Activated CD4-positive, alpha-beta T cell treated with anti-CD3 and anti-CD28 coated beads, Interleukin-2, amount 10 ng/mL, durations not matched to agents 24 days and 14 days (primary cell): ENCODE measurements at regions not wholly inside any gene's neighbourhood (a gene's known extent, or its start where the extent isn't known, plus 50 kb on each side); places are given as distances from the start of the nearest gene placed in this dataset.
"Not testable (repeated sequence)": the region's sequence is repeated elsewhere in the genome, so short reads cannot be mapped to it uniquely, and the experiment has no call there.

ENCODE experiments used
- DNase-seq: peaks from one replicate; pipeline ENCODE4 v3.0.0; 2022
- H3K27ac Mint-ChIP-seq: one replicate; pipeline ENCODE4 v1.8.0; 2022; ENCODE audit warnings: mild to moderate bottlenecking, mixed read lengths
- H3K27me3 Mint-ChIP-seq: one replicate; pipeline ENCODE4 v1.8.0; 2022; ENCODE audit warnings: mixed read lengths
- H3K36me3 Mint-ChIP-seq: one replicate; pipeline ENCODE4 v1.8.0; 2022; ENCODE audit warnings: low read depth, mild to moderate bottlenecking, mixed read lengths
- H3K4me1 Mint-ChIP-seq: one replicate; pipeline ENCODE4 v1.8.0; 2021; ENCODE audit warnings: mixed read lengths
- H3K4me3 Mint-ChIP-seq: one replicate; pipeline ENCODE4 v1.8.0; 2022; ENCODE audit warnings: mild to moderate bottlenecking, moderate library complexity, mixed read lengths
- H3K9me3 Mint-ChIP-seq: one replicate; pipeline ENCODE4 v1.8.0; 2021; ENCODE audit warnings: mixed read lengths
- intact Hi-C: fragments of 100-400 bp; cut with micrococcal nuclease; formaldehyde crosslinking; loops from one replicate; pipeline ENCODE4 v1.15.1; 2023

DNA sequence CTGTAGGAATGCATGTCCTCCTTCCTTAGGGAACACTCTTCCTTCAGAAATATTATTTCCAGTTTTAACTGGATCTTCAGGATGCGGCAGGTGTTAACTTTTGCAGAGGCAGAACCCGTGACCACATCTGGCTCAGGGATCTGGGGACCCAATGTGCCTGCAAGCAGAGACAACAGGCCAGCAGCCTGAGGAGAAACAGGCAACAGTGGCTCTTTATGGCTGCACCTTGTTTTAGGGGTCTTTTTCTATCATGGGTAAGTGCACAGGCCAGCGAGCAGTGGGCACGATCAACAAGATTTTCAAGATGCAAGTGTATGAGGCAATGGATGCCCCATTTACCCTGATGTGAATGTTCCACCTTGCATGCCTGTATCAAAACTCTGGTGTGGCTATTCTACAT is 497.5 kb upstream of the KLF6 start:
- H3K4me3 Mint-ChIP-seq = no peak overlapping the region
- H3K36me3 Mint-ChIP-seq = no peaks in the 10 kb centered on the region
- no peaks in the 10 kb centered on the region for H3K9me3 Mint-ChIP-seq
- H3K27ac Mint-ChIP-seq = no peak overlapping the region
- DNase-seq = no peak
- peaks cover 5% of the 10 kb centered on the region for H3K4me1 Mint-ChIP-seq
- intact Hi-C loops = no loop called here
- H3K27me3 Mint-ChIP-seq = no peaks in the 10 kb centered on the region

DNA sequence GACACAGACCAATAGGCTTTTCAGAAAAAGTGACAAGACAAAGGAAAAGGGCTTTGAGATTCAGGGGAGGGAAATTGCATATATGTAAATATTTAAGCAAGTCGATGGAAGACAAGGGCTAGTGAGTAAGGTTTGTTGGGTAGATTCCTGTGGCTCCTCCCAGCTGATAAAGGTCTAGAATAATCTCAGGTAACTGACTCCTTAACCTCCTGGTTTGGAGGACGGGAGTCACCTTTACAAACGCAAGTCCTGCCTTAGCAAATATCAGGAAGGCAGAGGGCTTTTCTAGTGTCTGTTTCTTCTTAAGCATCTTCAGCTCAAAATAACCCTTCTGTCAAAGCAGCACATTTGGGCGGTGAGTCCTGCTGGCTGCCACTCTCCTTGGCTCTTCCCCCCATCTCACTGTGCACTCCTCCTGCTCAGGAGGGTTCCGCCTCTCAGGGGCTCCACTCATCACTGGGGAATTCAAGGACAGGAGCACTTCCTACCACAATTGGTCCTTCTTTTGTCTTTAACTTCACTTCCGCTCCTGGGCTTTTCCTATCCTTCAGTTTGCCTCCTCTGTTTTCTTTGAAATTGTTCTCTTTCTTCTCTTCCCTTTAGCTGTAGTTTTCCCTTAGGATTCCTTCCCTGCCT is 496.3 kb upstream of the KLF6 start:
- Mint-ChIP-seq H3K27ac (no peak overlapping the region), H3K4me1 (peaks cover 5% of the 10 kb centered on the region), H3K4me3 (no peak overlapping the region), H3K36me3 (no peaks in the 10 kb centered on the region), H3K9me3 (no peaks in the 10 kb centered on the region), H3K27me3 (peaks cover 1% of the 10 kb centered on the region)
- no peak for DNase-seq
- intact Hi-C loops = no loop called here

DNA sequence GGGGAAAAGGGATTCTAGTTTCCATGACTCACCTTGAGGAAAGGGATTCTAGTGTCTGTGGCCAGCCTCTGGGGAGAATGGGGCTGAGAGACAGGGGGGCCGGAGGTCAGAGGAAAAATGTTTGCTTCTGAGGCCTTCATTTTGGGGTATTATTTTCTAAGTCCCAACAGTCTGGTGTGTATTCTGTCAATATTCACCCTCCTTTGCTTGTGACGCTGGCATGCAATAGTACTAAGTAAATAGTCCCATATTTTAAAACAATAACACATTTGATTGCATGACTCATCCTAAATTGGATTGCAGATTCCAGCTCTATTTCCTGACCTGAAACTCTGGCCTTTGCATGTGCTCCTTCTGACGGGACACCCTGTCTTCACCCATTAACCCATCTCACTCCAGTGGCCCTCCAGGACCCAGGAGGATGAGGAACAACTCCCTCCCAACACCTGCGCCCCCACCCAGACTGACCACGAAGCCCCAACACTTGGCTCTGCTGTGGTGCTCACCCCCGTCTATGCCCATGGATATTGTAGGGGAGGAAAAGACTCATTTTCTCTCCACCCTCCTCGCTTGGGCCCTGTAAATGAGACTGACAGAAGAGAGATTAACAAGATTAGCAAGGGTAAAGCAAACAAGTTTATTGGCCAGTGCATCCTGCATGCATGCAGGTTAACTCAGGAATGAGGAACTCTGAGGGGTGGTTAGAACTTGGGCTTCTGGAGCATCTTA is 495.6 kb upstream of the KLF6 start:
- Mint-ChIP-seq H3K36me3 (no peaks in the 10 kb centered on the region), H3K4me3 (no peak overlapping the region), H3K9me3 (no peaks in the 10 kb centered on the region), H3K27ac (no peak overlapping the region), H3K27me3 (peaks cover 1% of the 10 kb centered on the region), H3K4me1 (peaks cover 5% of the 10 kb centered on the region)
- intact Hi-C loops = no loop called here
- DNase-seq = peak; percentile 34

DNA sequence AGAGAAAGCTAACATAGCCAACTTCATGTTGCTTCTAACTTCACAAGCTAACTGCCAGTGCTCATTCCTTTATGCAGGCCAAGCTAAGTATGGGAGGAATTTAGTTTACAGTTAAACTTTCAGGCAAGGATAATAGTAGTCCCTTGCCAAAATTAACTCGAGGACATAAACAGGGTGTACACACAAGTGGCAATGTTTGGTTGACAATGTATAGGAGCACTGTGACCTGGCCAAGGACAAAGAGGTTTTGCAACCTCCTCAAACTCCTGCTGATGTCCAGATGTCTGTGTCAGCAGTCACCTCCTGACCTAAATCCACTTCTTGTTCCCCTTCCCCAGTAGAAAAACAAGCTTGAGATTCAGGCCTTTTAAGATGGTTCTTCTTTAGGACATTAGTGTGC is 494.6 kb upstream of the KLF6 start:
- Mint-ChIP-seq H3K4me3 (no peak overlapping the region), H3K9me3 (no peaks in the 10 kb centered on the region), H3K27ac (no peak overlapping the region), H3K36me3 (no peaks in the 10 kb centered on the region), H3K27me3 (peaks cover 1% of the 10 kb centered on the region), H3K4me1 (no peaks in the 10 kb centered on the region)
- DNase-seq = peak; percentile 22
- intact Hi-C loops = no loop called here

DNA sequence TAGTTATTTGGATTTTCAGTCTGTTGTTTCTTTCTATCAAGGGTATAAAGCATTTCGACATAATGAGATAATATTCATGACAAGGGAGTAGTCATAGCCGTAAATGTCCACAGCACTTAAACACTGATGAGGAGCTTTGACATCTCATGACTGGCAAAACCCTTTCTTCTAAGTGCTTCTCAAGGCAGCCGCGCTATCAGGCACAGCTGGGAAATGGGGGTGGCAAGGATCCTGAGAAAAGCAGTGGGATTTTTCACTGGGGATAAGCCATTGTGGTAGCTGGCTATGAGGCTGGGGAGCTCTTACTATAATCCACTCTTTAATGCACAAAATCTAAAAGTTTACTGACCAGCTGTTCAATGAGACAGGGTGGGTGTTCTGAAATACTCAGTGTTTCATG is 493.2 kb upstream of the KLF6 start:
- peak; percentile 51 for DNase-seq
- Mint-ChIP-seq H3K27me3 (peaks cover 5% of the 10 kb centered on the region), H3K4me3 (no peak overlapping the region), H3K4me1 (no peaks in the 10 kb centered on the region), H3K9me3 (peaks cover 4% of the 10 kb centered on the region), H3K27ac (no peak overlapping the region), H3K36me3 (peaks cover 3% of the 10 kb centered on the region)
- intact Hi-C loops = no loop called here

DNA sequence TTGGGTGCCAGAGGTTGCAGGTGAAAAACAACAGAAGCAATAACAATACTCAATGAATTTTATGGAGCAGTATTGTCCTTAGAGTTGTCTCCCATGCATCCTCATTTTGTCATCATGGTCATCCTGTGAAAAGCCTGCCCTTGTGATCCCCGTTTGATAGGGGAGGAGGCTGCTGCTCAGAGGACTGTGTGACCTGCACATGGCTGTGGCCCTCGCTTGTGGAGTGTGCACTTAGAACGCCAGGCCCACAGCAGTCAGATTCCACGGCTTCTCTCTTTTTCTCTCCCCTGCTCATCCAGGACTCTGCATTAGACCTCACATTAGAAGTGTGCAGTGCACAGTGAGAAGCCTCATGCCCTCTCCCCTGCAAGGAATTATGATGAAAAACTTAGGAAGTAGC is 491.1 kb upstream of the KLF6 start:
- H3K4me1 Mint-ChIP-seq = no peaks in the 10 kb centered on the region
- peak; percentile 42 for DNase-seq
- H3K36me3 Mint-ChIP-seq = peaks cover 3% of the 10 kb centered on the region
- no peak overlapping the region for H3K27ac Mint-ChIP-seq
- peaks cover 4% of the 10 kb centered on the region for H3K9me3 Mint-ChIP-seq
- H3K27me3 Mint-ChIP-seq = peaks cover 6% of the 10 kb centered on the region
- intact Hi-C loops = no loop called here
- H3K4me3 Mint-ChIP-seq = no peak overlapping the region

DNA sequence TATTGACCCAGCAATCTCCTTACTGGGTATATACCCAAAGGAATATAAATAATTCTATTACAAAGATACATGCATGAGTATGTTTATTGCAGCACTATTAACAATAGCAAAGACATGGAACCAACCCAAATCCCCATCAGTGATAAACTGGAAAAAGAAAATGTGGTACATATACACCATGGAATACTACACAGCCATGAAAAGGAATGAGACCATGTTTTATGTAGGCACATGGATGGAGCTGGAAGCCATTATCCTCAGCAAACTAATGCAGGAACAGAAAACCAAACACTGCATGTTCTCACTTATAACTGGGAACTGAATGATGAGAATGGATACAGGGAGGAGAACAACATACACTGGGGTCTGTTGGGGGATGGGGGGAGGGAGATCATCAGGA is 489.7 kb upstream of the KLF6 start:
- H3K27ac Mint-ChIP-seq, H3K4me3 Mint-ChIP-seq, H3K4me1 Mint-ChIP-seq, H3K36me3 Mint-ChIP-seq, H3K9me3 Mint-ChIP-seq, DNase-seq, intact Hi-C loops: not testable (repeated sequence)
- peaks cover 15% of the 10 kb centered on the region for H3K27me3 Mint-ChIP-seq

DNA sequence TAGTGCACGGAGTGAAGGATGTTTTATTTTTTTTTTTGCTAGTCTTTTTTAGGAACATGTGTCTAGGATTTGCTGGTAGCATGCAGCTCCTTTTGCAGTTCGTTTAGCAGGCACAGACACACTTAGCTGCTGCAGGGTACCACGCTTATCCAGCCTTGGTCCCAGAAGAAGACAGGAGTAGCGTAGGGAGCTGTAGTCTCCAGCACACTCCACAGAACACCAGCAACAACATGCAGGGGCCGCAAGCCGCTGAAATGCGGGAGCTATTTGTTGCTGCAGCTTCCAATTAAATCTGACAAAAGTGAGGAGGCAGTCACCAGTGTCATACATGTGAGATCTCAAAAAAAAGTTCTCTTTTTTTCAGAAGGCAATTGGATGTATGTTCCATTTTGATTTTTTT is 486.2 kb upstream of the KLF6 start:
- intact Hi-C loops = no loop called here
- DNase-seq = no peak
- Mint-ChIP-seq H3K4me3 (no peak overlapping the region), H3K36me3 (peaks cover 3% of the 10 kb centered on the region), H3K9me3 (peaks cover 4% of the 10 kb centered on the region), H3K4me1 (peaks cover 5% of the 10 kb centered on the region), H3K27me3 (peaks cover 24% of the 10 kb centered on the region), H3K27ac (no peak overlapping the region)

DNA sequence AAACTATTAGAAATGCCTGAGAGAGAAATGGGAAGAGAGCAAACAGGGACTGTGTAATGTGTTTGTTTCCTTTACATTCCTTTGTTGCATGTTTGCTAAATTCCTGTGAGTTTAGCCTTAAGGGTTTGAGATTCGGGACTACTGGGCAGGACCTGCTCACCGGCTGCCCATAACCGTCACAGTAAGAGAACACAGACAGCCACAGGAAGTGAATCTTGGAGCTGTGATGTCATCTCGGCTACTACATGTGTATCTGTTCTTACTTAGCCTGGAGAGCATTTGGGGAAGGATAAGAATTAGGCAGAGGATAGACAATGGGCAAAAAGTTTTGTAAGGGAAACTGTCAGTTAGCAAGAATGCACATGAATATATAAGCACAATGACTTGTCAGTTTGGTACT is 485.1 kb upstream of the KLF6 start:
- no peak overlapping the region for H3K4me3 Mint-ChIP-seq
- DNase-seq = peak; percentile 52
- no peak overlapping the region for H3K27ac Mint-ChIP-seq
- peaks cover 9% of the 10 kb centered on the region for H3K4me1 Mint-ChIP-seq
- peaks cover 24% of the 10 kb centered on the region for H3K27me3 Mint-ChIP-seq
- H3K36me3 Mint-ChIP-seq = peaks cover 3% of the 10 kb centered on the region
- intact Hi-C loops = no loop called here
- peaks cover 4% of the 10 kb centered on the region for H3K9me3 Mint-ChIP-seq

DNA sequence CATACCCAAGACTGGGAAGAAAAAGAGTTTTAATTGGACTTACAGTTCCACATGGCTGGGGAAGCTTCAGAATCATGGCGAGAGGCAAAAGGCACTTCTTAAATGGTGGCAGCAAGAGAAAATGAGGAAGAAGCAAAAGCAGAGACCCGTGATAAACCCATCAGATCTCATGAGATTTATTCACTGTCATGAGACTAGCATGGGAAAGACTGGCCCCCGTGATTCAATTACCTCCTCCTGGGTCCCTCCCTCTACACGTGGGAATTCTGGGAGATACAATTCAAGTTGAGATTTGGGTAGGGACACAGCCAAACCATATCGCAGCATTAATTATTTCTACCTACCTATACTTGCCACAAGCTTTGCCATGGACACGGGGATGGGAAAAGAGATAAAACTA is 483.5 kb upstream of the KLF6 start:
- peak; percentile 34 for DNase-seq
- peaks cover 21% of the 10 kb centered on the region for H3K27me3 Mint-ChIP-seq
- H3K4me3 Mint-ChIP-seq, H3K9me3 Mint-ChIP-seq, intact Hi-C loops, H3K36me3 Mint-ChIP-seq, H3K4me1 Mint-ChIP-seq, H3K27ac Mint-ChIP-seq: not testable (repeated sequence)

DNA sequence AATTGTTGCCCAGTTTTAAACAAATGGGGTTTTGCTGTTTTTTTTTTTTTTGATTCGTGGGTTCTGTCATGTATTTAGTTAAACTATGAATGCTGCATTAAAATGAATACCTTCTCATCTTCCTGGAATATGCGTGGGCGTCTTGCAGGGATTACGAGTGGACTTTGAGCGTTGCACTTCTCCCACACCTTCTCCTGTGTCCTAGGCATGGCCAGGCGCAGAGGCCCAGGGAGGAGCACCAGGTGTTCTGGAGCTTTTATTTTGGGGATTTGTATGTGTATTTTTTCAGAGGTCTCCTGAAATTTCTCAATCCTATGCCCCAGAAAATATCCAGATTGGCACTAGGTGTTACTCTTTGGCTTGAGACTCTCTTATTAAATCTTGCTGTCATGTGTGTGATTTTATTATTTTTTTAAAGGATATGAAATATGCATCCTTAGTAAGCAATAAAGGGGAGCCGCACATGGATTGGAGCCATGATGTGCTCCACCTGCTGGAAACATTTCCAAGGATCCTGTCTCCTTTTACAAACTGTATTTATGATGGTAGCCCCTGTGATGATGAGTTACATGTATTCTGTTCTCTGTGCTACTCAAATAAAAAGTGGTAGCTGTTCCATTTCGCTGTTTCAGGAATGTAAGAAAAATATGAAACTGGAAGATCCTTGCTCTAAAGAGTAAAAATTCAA is 482.2 kb upstream of the KLF6 start:
- H3K4me3 Mint-ChIP-seq = no peak overlapping the region
- H3K36me3 Mint-ChIP-seq = no peaks in the 10 kb centered on the region
- DNase-seq = peak; percentile 26
- peaks cover 23% of the 10 kb centered on the region for H3K27me3 Mint-ChIP-seq
- intact Hi-C loops = no loop called here
- no peaks in the 10 kb centered on the region for H3K9me3 Mint-ChIP-seq
- H3K27ac Mint-ChIP-seq = no peak overlapping the region
- peaks cover 9% of the 10 kb centered on the region for H3K4me1 Mint-ChIP-seq

DNA sequence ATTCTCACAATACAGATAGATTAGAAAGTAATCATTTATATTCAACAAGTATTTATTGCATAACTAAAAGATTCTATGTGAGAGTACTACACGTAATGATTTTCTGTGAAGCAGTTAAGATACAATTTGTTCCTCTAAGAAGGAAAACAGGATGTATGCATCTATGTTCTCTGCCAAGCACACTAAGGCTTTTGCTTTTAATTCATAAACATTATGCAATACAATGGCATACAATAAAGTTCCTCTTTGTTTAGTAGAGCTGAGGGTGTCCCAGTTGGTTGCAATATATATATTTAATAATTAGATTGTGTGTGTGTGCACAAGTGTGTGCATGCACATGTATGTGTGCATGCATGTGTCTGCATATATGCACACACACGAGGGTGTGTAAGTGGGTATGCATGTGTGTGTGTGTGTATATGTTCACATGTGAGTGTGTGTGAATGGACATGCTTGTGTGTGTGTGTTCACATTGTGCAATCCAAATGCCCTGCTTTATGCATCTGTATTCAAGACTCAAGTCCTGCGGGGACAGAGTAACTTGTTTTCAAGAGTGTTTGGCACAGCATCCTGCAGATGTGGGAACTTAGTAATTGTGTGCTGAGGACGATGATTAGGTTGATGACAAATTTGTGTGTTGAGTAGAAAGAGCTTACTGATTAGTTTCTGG is 481.5 kb upstream of the KLF6 start:
- H3K9me3 Mint-ChIP-seq = no peaks in the 10 kb centered on the region
- H3K36me3 Mint-ChIP-seq = no peaks in the 10 kb centered on the region
- peak; percentile 47 for DNase-seq
- H3K27ac Mint-ChIP-seq = no peak overlapping the region
- intact Hi-C loops = no loop called here
- no peak overlapping the region for H3K4me3 Mint-ChIP-seq
- H3K27me3 Mint-ChIP-seq = peaks cover 23% of the 10 kb centered on the region
- H3K4me1 Mint-ChIP-seq = peaks cover 9% of the 10 kb centered on the region

DNA sequence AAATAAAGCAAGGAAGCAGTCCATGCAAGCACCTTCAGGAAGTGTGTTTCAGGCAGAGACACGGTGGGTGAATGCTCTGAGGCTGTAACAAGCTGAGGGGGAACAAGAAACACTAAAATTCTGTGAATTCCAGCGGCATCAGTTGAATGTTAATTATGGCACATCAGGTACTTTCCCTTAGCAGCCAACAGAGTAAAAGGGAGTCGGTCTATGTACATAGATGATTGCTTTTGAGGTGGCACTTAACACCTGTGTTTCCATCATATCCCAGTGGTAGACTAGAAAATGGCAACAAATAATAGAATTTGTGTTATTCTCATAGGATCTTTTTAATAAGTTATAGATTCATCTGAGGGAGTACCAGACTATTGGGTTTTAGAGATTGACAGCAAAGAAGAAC is 481.0 kb upstream of the KLF6 start:
- Mint-ChIP-seq H3K36me3 (no peaks in the 10 kb centered on the region), H3K4me1 (peaks cover 9% of the 10 kb centered on the region), H3K27me3 (peaks cover 20% of the 10 kb centered on the region), H3K9me3 (no peaks in the 10 kb centered on the region), H3K27ac (no peak overlapping the region), H3K4me3 (no peak overlapping the region)
- DNase-seq = no peak
- intact Hi-C loops = no loop called here

DNA sequence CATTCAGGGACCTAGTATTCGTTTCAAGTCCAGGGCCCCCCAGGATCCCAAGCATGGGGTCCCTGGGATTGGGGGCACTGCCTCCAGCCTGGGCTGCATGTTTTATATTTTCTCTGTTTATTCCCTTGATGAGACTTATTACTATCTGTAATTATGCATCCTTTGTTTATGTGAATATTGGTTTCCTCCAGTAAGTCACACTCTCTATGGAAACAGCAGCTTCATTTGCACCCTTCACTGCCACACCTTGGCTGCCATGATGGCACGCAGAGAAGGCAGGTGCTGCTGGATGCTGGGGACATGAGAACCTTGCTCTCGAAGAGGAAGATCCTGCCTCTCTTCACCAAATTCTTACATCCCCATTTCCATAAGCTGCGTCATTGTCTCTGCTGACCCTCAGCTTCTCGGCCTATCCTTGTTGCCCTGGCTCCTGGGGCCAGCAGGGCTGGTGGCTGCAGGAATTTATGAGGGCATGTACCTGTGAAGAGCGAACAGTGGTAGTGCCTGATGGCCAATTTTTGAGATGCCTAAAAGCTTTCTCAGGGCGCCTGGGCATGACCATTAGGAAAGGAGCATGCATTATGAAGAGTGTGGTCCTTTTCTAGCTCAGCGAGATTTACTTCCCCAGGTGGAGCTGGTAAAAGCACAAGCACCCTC is 479.3 kb upstream of the KLF6 start:
- Mint-ChIP-seq H3K9me3 (no peaks in the 10 kb centered on the region), H3K4me3 (no peak overlapping the region), H3K36me3 (no peaks in the 10 kb centered on the region), H3K27ac (no peak overlapping the region), H3K4me1 (peaks cover 7% of the 10 kb centered on the region), H3K27me3 (peaks cover 12% of the 10 kb centered on the region)
- DNase-seq = peak; percentile 42
- intact Hi-C loops = no loop called here
